Gastroesophageal sphincter (tissue), 4 donors: ENCODE measurements at regions not wholly inside any gene's neighbourhood (a gene's known extent, or its start where the extent isn't known, plus 50 kb on each side); places are given as distances from the start of the nearest gene placed in this dataset.

Source experiments
- ATAC-seq: fragments of 150-250 bp; one replicate; pipeline ENCODE4 v1.9.1; 2016; ENCODE audit warnings: mild to moderate bottlenecking, moderate library complexity
- H3K27ac ChIP-seq, 4 donors: fragments of 200-600 bp; sonication (generic) in 3 of 4; 1 replicate in 3 of 4; 2 replicates in 1 of 4; pipeline ENCODE4 v1.5.1; 2016 to 2019
- H3K27me3 ChIP-seq: fragments of 200-600 bp; sonication (generic); one replicate; pipeline ENCODE4 v1.5.1; 2019
- H3K36me3 ChIP-seq, 2 donors: fragments of 200-600 bp; sonication (generic); one replicate each; pipeline ENCODE4 v1.5.1; 2019; ENCODE audit warnings: control low read depth in 1 of 2
- H3K4me1 ChIP-seq, 3 donors: fragments of 200-600 bp; sonication (generic); 1 replicate in 2 of 3; 2 replicates in 1 of 3; pipeline ENCODE4 v1.5.1; 2016 to 2019; ENCODE audit warnings: control low read depth in 2 of 3
- H3K4me3 ChIP-seq, 2 donors: fragments of 200-600 bp; sonication (generic); one replicate each; pipeline ENCODE4 v1.5.1; 2019; ENCODE audit warnings: mild to moderate bottlenecking in 1 of 2, moderate library complexity in 1 of 2
- H3K9me3 ChIP-seq, 3 donors: fragments of 200-600 bp; sonication (generic); one replicate each; pipeline ENCODE4 v1.5.1; 2017 to 2019; ENCODE audit warnings: control low read depth in 2 of 3
- EP300 ChIP-seq: sonication (generic); formaldehyde crosslinking; IDR thresholded peaks from one replicate; pipeline ENCODE4 v1.6.1; 2017; ENCODE audit warnings: antibody characterized with exemption, mild to moderate bottlenecking
- POLR2A ChIP-seq, 2 donors: fragments of 450-650 bp; IDR thresholded peaks; one replicate each; pipeline ENCODE4 v1.6.1; 2017; ENCODE audit warnings: antibody characterized with exemption in 2 of 2, mild to moderate bottlenecking in 2 of 2, moderate library complexity in 1 of 2
- POLR2AphosphoS5 ChIP-seq: sonication (generic); formaldehyde crosslinking; IDR thresholded peaks from one replicate; pipeline ENCODE4 v1.6.1; 2017; ENCODE audit warnings: antibody characterized with exemption
- WGBS, 2 donors: methylation state at CpG; one replicate each; pipeline ENCODE4 v1.1.5; 2018; ENCODE audit warnings: low coverage in 1 of 2; 5-methylcytosine and 5-hydroxymethylcytosine counted together
- TF ChIP-seq, protein P1 (sequence below), 4 experiments: fragments of 200-600 bp in 2 of 4; fragments of 450-650 bp in 2 of 4; sonication (generic) in 1 of 4; IDR thresholded peaks; one replicate each; pipeline ENCODE4 v1.5.1; 2017 to 2019; ENCODE audit warnings: antibody characterized with exemption in 4 of 4, mild to moderate bottlenecking in 2 of 4, moderate library complexity in 2 of 4

DNA sequence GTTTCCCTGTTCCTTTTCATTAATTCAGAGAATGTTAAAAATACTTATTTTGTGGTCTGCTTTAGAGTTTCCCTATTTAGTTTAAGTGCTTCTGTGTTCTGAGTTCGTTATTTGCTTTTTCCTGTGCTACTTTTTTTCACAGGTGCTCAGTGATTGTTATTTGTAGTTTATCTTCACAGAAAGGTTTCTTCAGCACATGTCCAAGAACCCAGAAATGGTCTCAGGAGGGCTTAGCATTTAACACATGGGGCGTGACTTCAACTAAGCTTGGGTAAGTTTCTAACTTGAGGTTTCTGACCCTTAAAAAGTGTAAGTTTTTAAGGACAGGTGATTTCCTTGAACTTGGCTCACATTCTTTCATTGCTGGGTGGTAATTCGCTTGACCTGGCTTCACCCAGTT is 157.3 kb downstream of the AASDHPPT start:
- TF ChIP-seq POLR2AphosphoS5 (no peak), EP300 (no peak), POLR2A (IDR thresholded peaks at IDR 0.05) (no peak)
- TF ChIP-seq, protein P1, sequence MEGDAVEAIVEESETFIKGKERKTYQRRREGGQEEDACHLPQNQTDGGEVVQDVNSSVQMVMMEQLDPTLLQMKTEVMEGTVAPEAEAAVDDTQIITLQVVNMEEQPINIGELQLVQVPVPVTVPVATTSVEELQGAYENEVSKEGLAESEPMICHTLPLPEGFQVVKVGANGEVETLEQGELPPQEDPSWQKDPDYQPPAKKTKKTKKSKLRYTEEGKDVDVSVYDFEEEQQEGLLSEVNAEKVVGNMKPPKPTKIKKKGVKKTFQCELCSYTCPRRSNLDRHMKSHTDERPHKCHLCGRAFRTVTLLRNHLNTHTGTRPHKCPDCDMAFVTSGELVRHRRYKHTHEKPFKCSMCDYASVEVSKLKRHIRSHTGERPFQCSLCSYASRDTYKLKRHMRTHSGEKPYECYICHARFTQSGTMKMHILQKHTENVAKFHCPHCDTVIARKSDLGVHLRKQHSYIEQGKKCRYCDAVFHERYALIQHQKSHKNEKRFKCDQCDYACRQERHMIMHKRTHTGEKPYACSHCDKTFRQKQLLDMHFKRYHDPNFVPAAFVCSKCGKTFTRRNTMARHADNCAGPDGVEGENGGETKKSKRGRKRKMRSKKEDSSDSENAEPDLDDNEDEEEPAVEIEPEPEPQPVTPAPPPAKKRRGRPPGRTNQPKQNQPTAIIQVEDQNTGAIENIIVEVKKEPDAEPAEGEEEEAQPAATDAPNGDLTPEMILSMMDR (IDR thresholded peaks at IDR 0.05): no peak
- no peak overlapping the region for H3K27ac ChIP-seq
- H3K27me3 ChIP-seq: no peaks in the 10 kb centered on the region
- no peaks in the 10 kb centered on the region for H3K4me1 ChIP-seq
- H3K4me3 ChIP-seq: no peak overlapping the region
- no peak for ATAC-seq
- WGBS, 2 donors: 77 to 89% methylated on average over 1 to 3 of the region's 3 CpGs
- no peaks in the 10 kb centered on the region for H3K36me3 ChIP-seq
- H3K9me3 ChIP-seq: peaks cover 0 to 6% (median 0%) of the 10 kb centered on the region in 3 donors

DNA sequence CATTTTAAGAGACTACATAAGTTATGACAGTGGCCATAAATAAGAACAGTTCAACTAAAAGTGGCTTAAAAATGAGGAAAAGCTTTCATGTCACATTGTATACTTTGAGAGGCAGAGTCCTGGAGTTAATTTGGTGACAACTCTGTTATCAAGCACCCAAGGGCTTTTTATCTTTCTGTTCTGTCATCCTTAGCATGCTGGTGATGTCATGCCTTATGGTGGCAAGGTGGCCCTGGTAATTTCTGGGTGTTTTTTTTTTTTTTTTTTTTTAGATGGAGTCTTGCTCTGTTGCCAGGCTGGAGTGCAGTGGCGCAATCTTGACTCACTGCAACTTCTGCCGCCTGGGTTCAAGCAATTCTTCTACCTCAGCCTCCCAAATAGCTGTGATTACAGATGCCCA is 158.8 kb downstream of the AASDHPPT start:
- TF ChIP-seq POLR2A (IDR thresholded peaks at IDR 0.05) (no peak), POLR2AphosphoS5 (no peak)
- TF ChIP-seq, protein P1 (IDR thresholded peaks at IDR 0.05): no peak
- H3K27ac ChIP-seq: no peak overlapping the region

DNA sequence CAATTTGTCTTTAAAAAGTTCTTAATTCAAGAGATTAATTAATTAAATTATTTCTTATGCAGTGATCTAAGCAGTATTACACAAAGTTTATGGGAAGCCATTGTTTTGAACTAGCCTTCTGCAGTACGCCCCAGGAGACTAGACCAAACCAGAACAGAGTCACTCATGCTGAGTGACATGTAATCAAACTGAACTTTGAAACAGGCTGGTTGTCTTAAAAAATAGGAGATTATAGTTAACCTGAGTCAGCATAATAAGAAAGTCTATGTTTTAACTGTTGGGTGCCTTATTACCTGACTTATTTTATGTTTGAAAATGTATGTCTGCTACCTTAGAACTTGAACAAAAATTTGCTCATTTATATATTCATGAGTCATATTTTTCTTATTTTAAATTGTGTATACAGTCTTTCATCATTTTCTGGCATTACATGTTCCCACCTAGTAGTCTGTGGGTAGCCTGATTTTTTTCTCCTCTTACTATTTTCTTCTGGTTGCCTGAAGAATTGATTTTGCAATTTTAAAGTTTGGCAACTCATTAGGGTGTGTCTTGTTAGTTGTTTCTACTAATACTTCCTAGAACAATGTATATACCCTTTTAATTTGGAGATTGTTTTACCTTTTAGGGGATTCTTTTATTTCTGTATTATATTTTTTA is 161.4 kb downstream of the AASDHPPT start:
- no peak for ATAC-seq
- Histone ChIP-seq H3K4me1 (no peaks in the 10 kb centered on the region), H3K27me3 (no peaks in the 10 kb centered on the region), H3K9me3 (no peaks in the 10 kb centered on the region), H3K27ac (no peak overlapping the region), H3K36me3 (no peaks in the 10 kb centered on the region), H3K4me3 (no peak overlapping the region)
- 83 to 86% methylated on average over 1 of the region's 1 CpG for WGBS, 2 donors
- TF ChIP-seq POLR2AphosphoS5: no peak
- TF ChIP-seq EP300: no peak
- TF ChIP-seq, protein P1 (IDR thresholded peaks at IDR 0.05): no peak
- no peak for TF ChIP-seq POLR2A (IDR thresholded peaks at IDR 0.05)

More for the DNA sequence above, 158.8 kb downstream of the AASDHPPT start:
- H3K9me3 ChIP-seq: no peaks in the 10 kb centered on the region
- no peak for ATAC-seq
- H3K27me3 ChIP-seq: no peaks in the 10 kb centered on the region
- WGBS, 2 donors: 94 to 100% methylated on average over 1 to 2 of the region's 2 CpGs
- no peaks in the 10 kb centered on the region for H3K4me1 ChIP-seq
- H3K36me3 ChIP-seq: no peaks in the 10 kb centered on the region
- H3K4me3 ChIP-seq: no peak overlapping the region

DNA sequence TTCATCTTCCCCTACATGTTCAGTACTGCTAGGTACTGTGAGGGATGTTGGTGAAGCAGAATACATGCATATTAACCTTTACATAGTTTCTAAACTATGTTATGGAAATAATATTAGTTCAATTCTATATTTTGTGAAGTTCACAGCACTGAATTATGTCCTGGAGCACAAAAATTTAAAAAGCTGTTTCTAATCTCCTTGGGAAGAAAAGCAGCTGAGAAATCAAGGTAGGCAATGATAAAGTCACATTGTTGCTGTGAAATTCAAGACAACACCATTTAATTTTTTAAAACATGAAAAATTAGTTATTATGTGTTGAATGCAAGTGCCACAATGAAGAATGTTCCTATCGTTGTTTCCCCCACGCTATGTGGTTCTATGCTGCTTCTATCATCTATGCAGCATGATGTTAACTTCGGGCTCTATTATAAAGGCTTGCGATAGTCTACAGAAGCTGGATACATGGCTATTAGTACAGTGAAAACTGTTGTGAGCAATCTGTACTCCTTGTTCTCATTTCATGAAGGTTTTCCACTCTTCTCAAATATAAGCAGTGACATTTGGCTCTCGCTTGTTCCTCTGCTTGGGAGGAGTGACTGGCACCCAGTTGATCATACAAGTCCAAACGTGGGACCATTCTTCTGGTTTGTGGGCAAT is 164.3 kb downstream of the AASDHPPT start:
- no peak for ATAC-seq
- H3K4me1 ChIP-seq: no peaks in the 10 kb centered on the region
- TF ChIP-seq POLR2A (IDR thresholded peaks at IDR 0.05) (no peak), POLR2AphosphoS5 (no peak), EP300 (no peak)
- TF ChIP-seq, protein P1 (IDR thresholded peaks at IDR 0.05): no peak
- 93 to 100% methylated on average over 6 of the region's 6 CpGs for WGBS, 2 donors
- no peaks in the 10 kb centered on the region for H3K27me3 ChIP-seq
- no peaks in the 10 kb centered on the region for H3K36me3 ChIP-seq
- H3K27ac ChIP-seq: no peak overlapping the region
- H3K9me3 ChIP-seq: peaks cover 0 to 5% (median 0%) of the 10 kb centered on the region in 3 donors
- no peak overlapping the region for H3K4me3 ChIP-seq
